HG03103 (cell line): ENCODE measurements at regions not wholly inside any gene's neighbourhood (a gene's known extent, or its start where the extent isn't known, plus 50 kb on each side); places are given as distances from the start of the nearest gene placed in this dataset.

ENCODE experiments used
- ATAC-seq: cut with Tn5 transposase; IDR thresholded peaks from one replicate; pipeline ENCODE4 v1.9.1; 2021; ENCODE audit warnings: low read depth; ENCODE audit not compliant: unreplicated experiment

- ATAC-seq = no peak
Measured at GRCh38 chr7:155247479-155248365, 50.0 kb upstream of the INSIG1 start.
